GM19025 (cell line): ENCODE measurements at regions not wholly inside any gene's neighbourhood (a gene's known extent, or its start where the extent isn't known, plus 50 kb on each side); places are given as distances from the start of the nearest gene placed in this dataset.
"Not testable (repeated sequence)": the region's sequence is repeated elsewhere in the genome, so short reads cannot be mapped to it uniquely, and the experiment has no call there.

Experiments
- ATAC-seq: cut with Tn5 transposase; IDR thresholded peaks from one replicate; pipeline ENCODE4 v1.9.1; 2021; ENCODE audit warnings: mild to moderate bottlenecking, low read depth, moderate library complexity; ENCODE audit not compliant: unreplicated experiment

GRCh38 chr5:164319161-164319560 lies 813.7 kb downstream of the MAT2B start:
- no peak for ATAC-seq

- ATAC-seq, result no peak
Measured at GRCh38 chr5:164324239-164324638, 818.8 kb downstream of the MAT2B start.

GRCh38 chr5:164326219-164326618 lies 820.8 kb downstream of the MAT2B start:
- no peak for ATAC-seq

- ATAC-seq, result not testable (repeated sequence)
Measured at GRCh38 chr5:164327166-164327565, 821.7 kb downstream of the MAT2B start.

- no peak for ATAC-seq
Measured at GRCh38 chr5:164332349-164333196, 827.2 kb downstream of the MAT2B start.

GRCh38 chr5:164335837-164336236 lies 830.4 kb downstream of the MAT2B start:
- ATAC-seq, result no peak

- no peak for ATAC-seq
Measured at GRCh38 chr5:164336276-164336675, 830.9 kb downstream of the MAT2B start.

- no peak for ATAC-seq
Measured at GRCh38 chr5:164336906-164337305, 831.5 kb downstream of the MAT2B start.

GRCh38 chr5:164341056-164341619 lies 835.7 kb downstream of the MAT2B start:
- no peak for ATAC-seq

GRCh38 chr5:164345173-164345849 lies 839.9 kb downstream of the MAT2B start:
- no peak for ATAC-seq

GRCh38 chr5:164345853-164346252 lies 840.4 kb downstream of the MAT2B start:
- ATAC-seq, result no peak

- peak; percentile 47 for ATAC-seq
Measured at GRCh38 chr5:164346785-164347630, 841.6 kb downstream of the MAT2B start.

GRCh38 chr5:164350236-164350635 lies 844.8 kb downstream of the MAT2B start:
- no peak for ATAC-seq

GRCh38 chr5:164351245-164351834 lies 845.9 kb downstream of the MAT2B start:
- no peak for ATAC-seq

GRCh38 chr5:164352695-164353094 lies 847.3 kb downstream of the MAT2B start:
- ATAC-seq, result no peak

- ATAC-seq, result no peak
Measured at GRCh38 chr5:164353155-164353554, 847.7 kb downstream of the MAT2B start.

GRCh38 chr5:164354139-164354751 lies 848.8 kb downstream of the MAT2B start:
- no peak for ATAC-seq

GRCh38 chr5:164355267-164355830 lies 849.9 kb downstream of the MAT2B start:
- ATAC-seq, result no peak

- no peak for ATAC-seq
Measured at GRCh38 chr5:164356790-164357189, 851.4 kb downstream of the MAT2B start.
